Small intestine (tissue), 7 donors: ENCODE measurements at regions not wholly inside any gene's neighbourhood (a gene's known extent, or its start where the extent isn't known, plus 50 kb on each side); places are given as distances from the start of the nearest gene placed in this dataset.

Source experiments
- DNase-seq, 2 donors: peaks; one replicate each; pipeline versions ENCODE4 v3.0.0 to v3.0.0-alpha.2; 2013
- FAIRE-seq: peaks from 2 replicates; lab custom pipeline; 2012; peaks lifted over from hg19 to GRCh38; lab: Jason Lieb, UNC
- H3K27ac ChIP-seq, 3 donors: one replicate each; pipeline ENCODE4 v1.5.1; 2013; ENCODE audit warnings: low read length in 2 of 3, mild to moderate bottlenecking in 2 of 3, control low read depth in 1 of 3, inconsistent platforms in 1 of 3, low read depth in 1 of 3, moderate library complexity in 1 of 3
- H3K27me3 ChIP-seq, 3 donors: one replicate each; pipeline ENCODE4 v1.6.1; 2013; ENCODE audit warnings: low read length in 3 of 3, inconsistent platforms in 1 of 3; ENCODE audit not compliant: control insufficient read depth in 3 of 3, insufficient read depth in 3 of 3
- H3K36me3 ChIP-seq, 3 donors: one replicate each; pipeline ENCODE4 v1.6.1; 2013; ENCODE audit warnings: low read length in 3 of 3, inconsistent platforms in 1 of 3, low read depth in 1 of 3, mild to moderate bottlenecking in 1 of 3, moderate library complexity in 1 of 3; ENCODE audit not compliant: control insufficient read depth in 3 of 3, insufficient read depth in 2 of 3
- H3K4me1 ChIP-seq, 3 donors: one replicate each; pipeline ENCODE4 v1.6.1; 2013; ENCODE audit warnings: low read length in 2 of 3, inconsistent platforms in 1 of 3, low read depth in 1 of 3, mild to moderate bottlenecking in 1 of 3, moderate library complexity in 1 of 3; ENCODE audit not compliant: control insufficient read depth in 3 of 3, insufficient read depth in 2 of 3
- H3K4me3 ChIP-seq, 3 donors: one replicate each; pipeline ENCODE4 v1.5.1; 2013; ENCODE audit warnings: low read length in 3 of 3, control low read depth in 1 of 3, inconsistent platforms in 1 of 3, low read depth in 1 of 3, mild to moderate bottlenecking in 1 of 3, moderate library complexity in 1 of 3
- H3K9me3 ChIP-seq, 2 donors: one replicate each; pipeline ENCODE4 v1.6.1; 2013; ENCODE audit warnings: low read depth in 1 of 2, low read length in 1 of 2; ENCODE audit not compliant: control insufficient read depth in 2 of 2, insufficient read depth in 1 of 2
- WGBS, 3 donors: extraction: QIAGEN DNeasy Blood & Tissue Kit; methylation state at CpG; one replicate each; pipeline ENCODE4 v1.1.7; 2013; 5-methylcytosine and 5-hydroxymethylcytosine counted together
- donor health status: healthy with polysubstance abuse.
- donor health status: control.
- donor health status: control.
- donor health status: Bipolar disorder and iron deficiency.
- donor health status: healthy.

- 74 to 89% (median 78%) methylated on average over 14 of the region's 14 CpGs for WGBS, 3 donors
- FAIRE-seq = no peak
- H3K9me3 ChIP-seq = no peaks in the 10 kb centered on the region
Measured at GRCh38 chr16:27698266-27698665, 148.3 kb downstream of the KATNIP start.

GRCh38 chr16:27698746-27699145 is 148.8 kb downstream of the KATNIP start:
- WGBS, 3 donors = 94 to 97% (median 96%) methylated on average over 7 to 8 of the region's 8 CpGs
- Histone ChIP-seq H3K4me3 (no peak overlapping the region), H3K27me3 (no peaks in the 10 kb centered on the region), H3K4me1 (no peaks in the 10 kb centered on the region), H3K27ac (no peak overlapping the region), H3K36me3 (peaks cover 0 to 27% (median 0%) of the 10 kb centered on the region in 3 donors), H3K9me3 (no peaks in the 10 kb centered on the region)
- no peak for FAIRE-seq
- DNase-seq = no peak

More at GRCh38 chr16:27698266-27698665, 148.3 kb downstream of the KATNIP start:
- no peaks in the 10 kb centered on the region for H3K4me1 ChIP-seq
- DNase-seq = peak; percentile 17 to 35
- no peak overlapping the region for H3K4me3 ChIP-seq
- no peaks in the 10 kb centered on the region for H3K27me3 ChIP-seq
- no peak overlapping the region for H3K27ac ChIP-seq
- peaks cover 0 to 28% (median 0%) of the 10 kb centered on the region in 3 donors for H3K36me3 ChIP-seq

- H3K9me3 ChIP-seq = no peaks in the 10 kb centered on the region
- no peaks in the 10 kb centered on the region for H3K27me3 ChIP-seq
- no peak overlapping the region for H3K27ac ChIP-seq
- H3K4me1 ChIP-seq = no peaks in the 10 kb centered on the region
- no peak for DNase-seq
- no peak overlapping the region for H3K4me3 ChIP-seq
- WGBS, 3 donors = 95 to 98% (median 97%) methylated on average over 7 of the region's 7 CpGs
- no peak for FAIRE-seq
- peaks cover 0 to 27% (median 0%) of the 10 kb centered on the region in 3 donors for H3K36me3 ChIP-seq
Measured at GRCh38 chr16:27699540-27699939, 149.6 kb downstream of the KATNIP start.

GRCh38 chr16:27700304-27700995 is 150.5 kb downstream of the KATNIP start:
- 91 to 97% (median 92%) methylated on average over 10 of the region's 10 CpGs for WGBS, 3 donors
- H3K9me3 ChIP-seq = no peaks in the 10 kb centered on the region
- H3K27ac ChIP-seq = no peak overlapping the region
- no peak overlapping the region for H3K4me3 ChIP-seq
- peaks cover 0 to 27% (median 0%) of the 10 kb centered on the region in 3 donors for H3K36me3 ChIP-seq
- H3K4me1 ChIP-seq = no peaks in the 10 kb centered on the region
- DNase-seq = no peak
- no peaks in the 10 kb centered on the region for H3K27me3 ChIP-seq
- FAIRE-seq = no peak

GRCh38 chr16:27701381-27701780 is 151.4 kb downstream of the KATNIP start:
- no peaks in the 10 kb centered on the region for H3K9me3 ChIP-seq
- peaks cover 0 to 33% (median 0%) of the 10 kb centered on the region in 3 donors for H3K36me3 ChIP-seq
- H3K27ac ChIP-seq = no peak overlapping the region
- H3K27me3 ChIP-seq = no peaks in the 10 kb centered on the region
- FAIRE-seq (no peak), DNase-seq (no peak)
- 92 to 94% (median 93%) methylated on average over 8 of the region's 8 CpGs for WGBS, 3 donors
- H3K4me1 ChIP-seq = no peaks in the 10 kb centered on the region
- H3K4me3 ChIP-seq = no peak overlapping the region

GRCh38 chr16:27703121-27703520 is 153.2 kb downstream of the KATNIP start:
- no peak overlapping the region for H3K4me3 ChIP-seq
- no peaks in the 10 kb centered on the region for H3K27me3 ChIP-seq
- H3K4me1 ChIP-seq = no peaks in the 10 kb centered on the region
- no peak overlapping the region for H3K27ac ChIP-seq
- DNase-seq = no peak
- peaks cover 0 to 43% (median 0%) of the 10 kb centered on the region in 3 donors for H3K36me3 ChIP-seq
- no peak for FAIRE-seq
- WGBS, 3 donors = 90 to 95% (median 91%) methylated on average over 6 of the region's 6 CpGs
- H3K9me3 ChIP-seq = no peaks in the 10 kb centered on the region

GRCh38 chr16:27703545-27703944 is 153.6 kb downstream of the KATNIP start:
- FAIRE-seq = no peak
- Histone ChIP-seq H3K27ac (no peak overlapping the region), H3K9me3 (no peaks in the 10 kb centered on the region), H3K4me1 (no peaks in the 10 kb centered on the region), H3K36me3 (peaks cover 0 to 41% (median 1%) of the 10 kb centered on the region in 3 donors), H3K4me3 (no peak overlapping the region), H3K27me3 (no peaks in the 10 kb centered on the region)
- WGBS, 3 donors = 63 to 85% (median 73%) methylated on average over 5 of the region's 5 CpGs
- no peak for DNase-seq

GRCh38 chr16:27704252-27704651 is 154.3 kb downstream of the KATNIP start:
- 78 to 86% (median 79%) methylated on average over 4 of the region's 4 CpGs for WGBS, 3 donors
- DNase-seq (no peak), FAIRE-seq (no peak)
- Histone ChIP-seq H3K4me1 (no peaks in the 10 kb centered on the region), H3K36me3 (peaks cover 0 to 39% (median 3%) of the 10 kb centered on the region in 3 donors), H3K4me3 (no peak overlapping the region), H3K9me3 (no peaks in the 10 kb centered on the region), H3K27ac (no peak overlapping the region), H3K27me3 (no peaks in the 10 kb centered on the region)
